ENCODE measurements at regions not wholly inside any gene's neighbourhood (a gene's known extent, or its start where the extent isn't known, plus 50 kb on each side); places are given as distances from the start of the nearest gene placed in this dataset.

DNA sequence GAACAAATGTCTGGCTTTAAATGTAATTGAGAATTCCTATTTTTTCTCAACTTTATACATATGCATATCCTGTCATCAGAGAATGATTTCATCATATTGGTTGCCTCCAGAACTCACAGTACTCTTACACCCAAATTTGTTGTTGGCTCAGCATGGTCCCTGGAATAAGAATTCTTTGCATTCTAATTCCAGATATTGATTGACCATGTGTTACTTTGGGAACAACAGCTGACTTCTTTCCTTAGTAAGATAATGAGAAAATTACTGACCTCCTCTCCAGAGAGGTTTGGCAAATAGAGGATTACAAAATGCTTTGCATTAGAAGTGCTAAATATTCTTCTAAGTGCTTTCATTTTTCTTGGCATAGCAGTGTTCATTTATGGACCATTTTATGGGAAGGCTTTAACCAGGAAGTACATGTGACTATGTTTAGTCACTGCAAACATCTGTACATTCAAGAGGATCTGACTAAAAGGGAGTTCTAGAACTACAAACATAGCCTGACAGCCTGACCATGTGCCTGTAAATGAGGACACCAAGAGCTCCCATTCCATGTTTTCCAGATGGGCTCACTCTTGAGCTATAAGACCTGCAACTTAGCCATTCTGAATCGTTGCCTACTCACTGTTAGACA lies 391.6 kb upstream of the DPPA4 start:
- H3K4me3 ChIP-seq (ENCODE audit: low read length): no peak overlapping the region
- TF ChIP-seq, protein P1, sequence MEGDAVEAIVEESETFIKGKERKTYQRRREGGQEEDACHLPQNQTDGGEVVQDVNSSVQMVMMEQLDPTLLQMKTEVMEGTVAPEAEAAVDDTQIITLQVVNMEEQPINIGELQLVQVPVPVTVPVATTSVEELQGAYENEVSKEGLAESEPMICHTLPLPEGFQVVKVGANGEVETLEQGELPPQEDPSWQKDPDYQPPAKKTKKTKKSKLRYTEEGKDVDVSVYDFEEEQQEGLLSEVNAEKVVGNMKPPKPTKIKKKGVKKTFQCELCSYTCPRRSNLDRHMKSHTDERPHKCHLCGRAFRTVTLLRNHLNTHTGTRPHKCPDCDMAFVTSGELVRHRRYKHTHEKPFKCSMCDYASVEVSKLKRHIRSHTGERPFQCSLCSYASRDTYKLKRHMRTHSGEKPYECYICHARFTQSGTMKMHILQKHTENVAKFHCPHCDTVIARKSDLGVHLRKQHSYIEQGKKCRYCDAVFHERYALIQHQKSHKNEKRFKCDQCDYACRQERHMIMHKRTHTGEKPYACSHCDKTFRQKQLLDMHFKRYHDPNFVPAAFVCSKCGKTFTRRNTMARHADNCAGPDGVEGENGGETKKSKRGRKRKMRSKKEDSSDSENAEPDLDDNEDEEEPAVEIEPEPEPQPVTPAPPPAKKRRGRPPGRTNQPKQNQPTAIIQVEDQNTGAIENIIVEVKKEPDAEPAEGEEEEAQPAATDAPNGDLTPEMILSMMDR (conservative IDR thresholded peaks at IDR 0.05; ENCODE audit: low read depth, low read length): no peak
- DNase-seq (ENCODE audit: low read depth): no peak

DNA sequence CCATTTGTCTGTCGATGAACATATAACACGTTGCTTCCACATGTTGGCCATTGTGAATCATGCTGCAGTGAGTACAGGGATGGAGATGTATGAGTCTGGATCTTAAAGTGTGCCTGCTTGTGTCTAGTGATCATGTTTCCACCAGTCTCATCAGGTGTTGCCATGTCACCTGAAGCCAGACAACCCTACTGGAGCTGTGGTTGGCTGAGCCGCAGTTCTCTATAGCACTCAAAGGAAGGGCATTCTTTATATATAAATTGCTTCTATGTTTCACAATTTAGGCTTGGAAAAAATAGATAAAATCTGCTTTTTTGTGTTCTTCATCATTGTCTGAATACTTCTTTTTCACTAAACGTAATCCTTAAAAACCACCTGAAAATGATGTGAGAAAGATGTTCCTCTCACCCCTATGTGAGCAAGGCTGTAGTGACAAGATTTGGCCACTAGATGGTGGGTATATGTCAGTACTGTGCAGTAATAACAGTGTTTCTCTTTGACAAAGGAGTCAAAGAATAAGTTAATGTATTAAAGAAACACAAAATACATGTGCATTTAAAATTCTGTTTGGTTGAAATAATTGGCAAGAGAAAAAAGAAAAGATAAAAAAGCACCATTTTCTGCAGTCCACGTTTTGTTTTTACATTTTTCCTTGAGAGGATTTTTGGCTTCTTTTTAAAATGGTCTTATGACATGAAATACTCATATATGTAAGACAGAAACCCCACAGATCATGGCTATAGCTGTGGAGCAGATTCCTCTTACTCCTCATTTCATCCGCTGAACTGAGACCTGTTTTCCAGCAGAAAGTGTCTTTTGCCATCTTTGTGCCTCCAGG lies 394.5 kb upstream of the DPPA4 start:
- peak; percentile 25 for DNase-seq (ENCODE audit: low read depth)

DNA sequence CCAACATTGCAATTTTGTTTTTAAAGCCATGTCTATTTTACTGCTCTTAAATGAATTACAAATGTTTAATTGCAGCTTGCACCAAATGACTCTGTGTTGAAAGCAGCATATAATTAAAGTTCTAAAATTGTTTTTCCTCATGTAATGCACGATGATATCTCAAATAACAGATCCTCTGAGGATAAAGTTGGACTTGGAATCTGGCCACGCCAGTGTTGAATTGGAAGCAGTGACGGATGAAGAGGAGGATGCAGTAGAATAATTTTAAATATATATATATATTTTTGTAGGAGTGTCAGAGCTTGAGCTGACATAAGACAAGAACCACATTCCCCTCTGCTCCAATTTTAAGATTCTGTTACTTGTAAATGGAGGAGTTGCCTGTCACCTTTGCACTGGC lies 406.6 kb upstream of the DPPA4 start:
- no peak for DNase-seq (ENCODE audit: low read depth)
- no peak overlapping the region for H3K4me3 ChIP-seq (ENCODE audit: low read length)
- TF ChIP-seq, protein P1 (conservative IDR thresholded peaks at IDR 0.05; ENCODE audit: low read depth, low read length): no peak

More for the DNA sequence above, 394.5 kb upstream of the DPPA4 start:
- H3K4me3 ChIP-seq (ENCODE audit: low read length): no peak overlapping the region
- TF ChIP-seq, protein P1 (conservative IDR thresholded peaks at IDR 0.05; ENCODE audit: low read depth, low read length): peak; percentile 93

DNA sequence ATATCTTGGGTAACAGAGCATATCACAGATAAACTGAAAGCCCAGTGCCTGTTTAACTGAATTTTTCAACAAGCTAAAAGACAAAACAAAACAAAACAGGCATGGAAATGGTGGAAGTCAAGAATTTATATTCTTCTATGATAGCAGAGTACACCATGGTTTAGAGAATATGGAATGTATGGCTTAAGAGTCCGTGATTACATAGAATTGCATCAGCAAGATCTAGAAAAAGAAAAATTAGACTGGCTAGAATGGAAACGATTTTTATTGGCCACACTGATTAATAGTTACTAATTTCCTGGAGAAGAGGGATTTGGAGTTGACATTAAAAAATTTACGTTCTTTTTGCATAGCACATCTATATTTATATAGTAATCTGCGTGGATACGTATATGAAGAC lies 435.2 kb upstream of the DPPA4 start:
- no peak overlapping the region for H3K4me3 ChIP-seq (ENCODE audit: low read length)
- no peak for DNase-seq (ENCODE audit: low read depth)
- TF ChIP-seq, protein P1 (conservative IDR thresholded peaks at IDR 0.05; ENCODE audit: low read depth, low read length): no peak

DNA sequence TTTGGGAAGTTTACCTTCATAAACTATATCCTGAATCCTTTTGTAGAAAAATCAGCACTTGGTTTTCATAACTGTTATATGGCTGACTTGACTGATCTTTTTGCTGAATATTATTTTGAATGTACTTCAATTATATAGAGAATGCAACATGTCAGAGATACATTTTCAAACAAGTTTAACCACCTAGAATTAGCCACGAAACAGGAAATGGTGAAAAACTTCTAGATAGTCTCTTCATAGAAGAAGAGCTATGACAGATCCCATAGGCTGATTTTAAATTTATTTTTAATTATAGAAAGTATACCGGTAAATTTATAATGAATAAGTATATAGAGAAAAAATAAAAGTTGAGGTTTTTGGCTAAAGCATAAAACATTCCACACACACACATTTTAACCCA lies 436.8 kb upstream of the DPPA4 start:
- no peak for DNase-seq (ENCODE audit: low read depth)
- no peak overlapping the region for H3K4me3 ChIP-seq (ENCODE audit: low read length)
- TF ChIP-seq, protein P1 (conservative IDR thresholded peaks at IDR 0.05; ENCODE audit: low read depth, low read length): no peak

DNA sequence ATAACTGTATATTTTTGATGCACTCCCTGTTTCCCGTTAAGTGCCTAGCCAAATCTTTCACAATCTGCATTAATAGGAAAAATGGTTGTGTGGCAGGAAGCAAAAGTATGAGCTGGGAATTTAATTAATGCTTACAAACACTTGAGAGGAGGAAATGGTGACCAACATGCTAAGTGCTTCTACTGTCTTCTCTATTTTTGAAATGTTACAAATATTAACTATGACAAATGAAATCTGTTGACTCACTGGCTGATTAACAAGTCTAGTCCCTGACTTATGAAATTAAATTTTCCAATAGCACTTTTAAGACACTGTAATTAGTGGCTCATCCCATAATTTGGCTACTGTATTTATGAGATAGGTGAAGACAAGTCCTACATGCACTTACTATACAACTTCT lies 446.9 kb upstream of the DPPA4 start:
- H3K4me3 ChIP-seq (ENCODE audit: low read length): no peak overlapping the region
- no peak for DNase-seq (ENCODE audit: low read depth)
- TF ChIP-seq, protein P1 (conservative IDR thresholded peaks at IDR 0.05; ENCODE audit: low read depth, low read length): no peak
